Prostate gland (tissue), 2 donors: ENCODE measurements at regions not wholly inside any gene's neighbourhood (a gene's known extent, or its start where the extent isn't known, plus 50 kb on each side); places are given as distances from the start of the nearest gene placed in this dataset.

Experiments
- DNase-seq: peaks from one replicate; pipeline ENCODE4 v3.0.0-alpha.2; 2019; ENCODE audit warnings: low spot score
- H3K27ac ChIP-seq, 2 donors: fragments of 200-600 bp; sonication (generic); 2 replicates each; pipeline ENCODE4 v1.5.1; 2017 to 2019
- H3K27me3 ChIP-seq: fragments of 200-600 bp; sonication (generic); replicated peaks from 2 replicates; pipeline ENCODE4 v1.5.1; 2019; ENCODE audit not compliant: insufficient read depth
- H3K36me3 ChIP-seq, 2 donors: fragments of 200-600 bp; sonication (generic); 1 replicate in 1 of 2; 2 replicates in 1 of 2; pipeline versions ENCODE4 v1.5.1 to v1.8.1; 2017 to 2019
- H3K4me1 ChIP-seq: fragments of 200-600 bp; sonication (generic); replicated peaks from 2 replicates; pipeline ENCODE4 v1.5.1; 2019
- H3K4me3 ChIP-seq, 2 donors: fragments of 200-600 bp; sonication (generic); 2 replicates each; pipeline ENCODE4 v1.5.1; 2017 to 2019
- H3K9me3 ChIP-seq: fragments of 200-600 bp; sonication (generic); 2 replicates; pipeline ENCODE4 v1.5.1; 2017
- POLR2A ChIP-seq: fragments of 450-650 bp; IDR thresholded peaks from one replicate; pipeline ENCODE4 v1.6.1; 2016; ENCODE audit warnings: antibody characterized with exemption, mild to moderate bottlenecking
- POLR2AphosphoS5 ChIP-seq: sonication (generic); formaldehyde crosslinking; IDR thresholded peaks from one replicate; pipeline ENCODE4 v1.6.1; 2017; ENCODE audit warnings: antibody characterized with exemption
- WGBS: methylation state at CpG from one replicate; pipeline ENCODE4 v1.1.5; 2018; 5-methylcytosine and 5-hydroxymethylcytosine counted together
- intact Hi-C: fragments of 100-400 bp; cut with DNase I; formaldehyde crosslinking; loops from one replicate; pipeline ENCODE4 v1.14.2; 2022
- TF ChIP-seq, protein P1 (sequence below), 4 experiments: fragments of 200-600 bp in 2 of 4; fragments of 450-650 bp in 2 of 4; sonication (generic) in 2 of 4; IDR thresholded peaks; 1 replicate in 3 of 4; 2 replicates in 1 of 4; pipeline ENCODE4 v1.5.1; 2016 to 2019; ENCODE audit warnings: antibody characterized with exemption in 4 of 4, mild to moderate bottlenecking in 2 of 4, moderate library complexity in 2 of 4

DNA sequence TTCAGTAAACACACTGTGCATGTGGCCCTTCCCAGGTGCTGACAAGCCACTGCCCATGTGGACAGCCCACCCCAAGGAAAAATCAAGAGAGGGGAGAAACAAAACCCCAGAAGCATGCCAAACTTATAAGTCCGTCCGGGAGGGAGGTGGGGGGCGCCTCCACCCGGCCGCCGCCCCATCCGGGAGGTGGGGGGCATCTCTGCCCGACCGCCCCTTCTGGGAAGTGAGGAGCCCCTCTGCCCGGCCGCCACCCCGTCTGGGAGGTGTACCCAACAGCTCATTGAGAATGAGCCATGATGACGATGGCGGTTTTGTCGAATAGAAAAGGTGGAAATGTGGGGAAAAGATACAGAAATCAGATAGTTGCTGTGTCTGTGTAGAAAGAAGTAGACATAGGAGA lies 53.8 kb upstream of the C2CD4B start:
- Histone ChIP-seq H3K4me1 (no peaks in the 10 kb centered on the region), H3K27me3 (no peaks in the 10 kb centered on the region), H3K4me3 (no peak overlapping the region), H3K9me3 (no peaks in the 10 kb centered on the region), H3K27ac (no peak overlapping the region), H3K36me3 (no peaks in the 10 kb centered on the region)
- no peak for DNase-seq
- WGBS: 97% methylated on average over 15 of the region's 15 CpGs
- intact Hi-C loops: no loop called here
- TF ChIP-seq, protein P1, sequence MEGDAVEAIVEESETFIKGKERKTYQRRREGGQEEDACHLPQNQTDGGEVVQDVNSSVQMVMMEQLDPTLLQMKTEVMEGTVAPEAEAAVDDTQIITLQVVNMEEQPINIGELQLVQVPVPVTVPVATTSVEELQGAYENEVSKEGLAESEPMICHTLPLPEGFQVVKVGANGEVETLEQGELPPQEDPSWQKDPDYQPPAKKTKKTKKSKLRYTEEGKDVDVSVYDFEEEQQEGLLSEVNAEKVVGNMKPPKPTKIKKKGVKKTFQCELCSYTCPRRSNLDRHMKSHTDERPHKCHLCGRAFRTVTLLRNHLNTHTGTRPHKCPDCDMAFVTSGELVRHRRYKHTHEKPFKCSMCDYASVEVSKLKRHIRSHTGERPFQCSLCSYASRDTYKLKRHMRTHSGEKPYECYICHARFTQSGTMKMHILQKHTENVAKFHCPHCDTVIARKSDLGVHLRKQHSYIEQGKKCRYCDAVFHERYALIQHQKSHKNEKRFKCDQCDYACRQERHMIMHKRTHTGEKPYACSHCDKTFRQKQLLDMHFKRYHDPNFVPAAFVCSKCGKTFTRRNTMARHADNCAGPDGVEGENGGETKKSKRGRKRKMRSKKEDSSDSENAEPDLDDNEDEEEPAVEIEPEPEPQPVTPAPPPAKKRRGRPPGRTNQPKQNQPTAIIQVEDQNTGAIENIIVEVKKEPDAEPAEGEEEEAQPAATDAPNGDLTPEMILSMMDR (IDR thresholded peaks at IDR 0.05): no peak
- no peak for TF ChIP-seq POLR2AphosphoS5
- TF ChIP-seq POLR2A: no peak

DNA sequence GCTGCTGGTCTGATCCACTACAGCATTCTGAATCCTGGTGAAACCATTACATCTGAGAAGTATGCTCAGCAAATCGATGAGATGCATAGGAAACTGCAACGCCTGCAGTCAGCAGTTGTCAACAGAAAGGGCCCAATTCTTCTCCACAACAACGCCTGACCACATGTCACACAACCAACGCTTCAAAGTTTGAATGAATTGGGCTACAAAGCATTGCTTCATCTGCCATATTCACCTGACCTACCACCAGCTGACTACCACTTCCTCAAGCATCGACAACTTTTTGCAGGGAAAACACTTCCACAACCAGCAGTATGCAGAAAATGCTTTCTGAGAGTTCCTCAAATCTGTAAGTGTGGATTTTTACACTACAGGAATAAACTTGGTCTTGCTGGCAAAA lies 54.7 kb upstream of the C2CD4B start:
- WGBS: 90% methylated on average over 5 of the region's 5 CpGs
- DNase-seq: no peak
- no peak for TF ChIP-seq POLR2A
- intact Hi-C loops: no loop called here
- Histone ChIP-seq H3K27ac (no peak overlapping the region), H3K36me3 (no peaks in the 10 kb centered on the region), H3K9me3 (no peaks in the 10 kb centered on the region), H3K4me1 (no peaks in the 10 kb centered on the region), H3K27me3 (no peaks in the 10 kb centered on the region), H3K4me3 (no peak overlapping the region)

DNA sequence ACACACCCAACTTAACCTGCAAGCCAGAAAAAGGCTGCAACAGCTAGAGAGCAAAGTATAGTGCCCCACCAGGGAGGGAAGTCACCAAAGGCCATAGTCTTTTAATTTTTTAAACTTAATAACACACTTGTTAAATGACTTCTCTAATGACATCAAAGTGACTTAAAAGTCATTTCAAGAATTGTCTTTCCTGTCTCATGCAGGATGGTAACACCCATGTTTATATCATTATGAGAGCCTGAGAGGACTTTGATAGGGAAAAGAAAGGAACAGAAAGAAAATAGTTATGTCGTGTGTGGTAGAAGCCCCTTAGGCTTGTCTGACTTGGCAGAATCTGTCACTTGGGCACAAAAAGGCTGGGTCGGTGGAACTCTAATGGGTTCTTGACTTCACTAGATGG lies 57.9 kb upstream of the C2CD4B start:
- TF ChIP-seq, protein P1 (IDR thresholded peaks at IDR 0.05): no peak
- no peak for TF ChIP-seq POLR2A
- no peak for TF ChIP-seq POLR2AphosphoS5
- H3K27ac ChIP-seq: no peak overlapping the region
- no peaks in the 10 kb centered on the region for H3K4me1 ChIP-seq
- intact Hi-C loops: no loop called here
- no peaks in the 10 kb centered on the region for H3K9me3 ChIP-seq
- no peaks in the 10 kb centered on the region for H3K27me3 ChIP-seq
- H3K4me3 ChIP-seq: no peak overlapping the region
- WGBS: 72% methylated on average over 2 of the region's 2 CpGs
- no peaks in the 10 kb centered on the region for H3K36me3 ChIP-seq
- DNase-seq: no peak

DNA sequence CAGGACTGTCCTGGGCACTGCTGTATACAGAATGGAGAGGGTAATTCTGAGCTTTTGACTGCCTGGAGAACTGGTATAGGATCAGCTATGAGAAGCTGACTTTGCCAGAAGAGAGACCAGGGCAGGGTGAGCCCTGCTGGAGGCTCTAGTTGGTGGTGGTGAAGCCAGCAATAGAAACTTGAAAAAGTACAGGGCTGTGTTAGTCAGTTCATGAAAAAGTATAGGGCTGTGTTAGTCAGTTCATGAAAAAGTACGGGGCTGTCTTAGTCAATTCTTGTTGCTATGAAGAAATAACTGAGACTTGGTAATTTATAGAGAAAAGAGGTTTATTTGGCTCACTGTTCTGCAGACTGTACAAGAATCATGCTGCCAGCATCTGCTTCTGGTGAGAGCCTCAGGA lies 63.5 kb upstream of the C2CD4B start:
- DNase-seq: no peak

DNA sequence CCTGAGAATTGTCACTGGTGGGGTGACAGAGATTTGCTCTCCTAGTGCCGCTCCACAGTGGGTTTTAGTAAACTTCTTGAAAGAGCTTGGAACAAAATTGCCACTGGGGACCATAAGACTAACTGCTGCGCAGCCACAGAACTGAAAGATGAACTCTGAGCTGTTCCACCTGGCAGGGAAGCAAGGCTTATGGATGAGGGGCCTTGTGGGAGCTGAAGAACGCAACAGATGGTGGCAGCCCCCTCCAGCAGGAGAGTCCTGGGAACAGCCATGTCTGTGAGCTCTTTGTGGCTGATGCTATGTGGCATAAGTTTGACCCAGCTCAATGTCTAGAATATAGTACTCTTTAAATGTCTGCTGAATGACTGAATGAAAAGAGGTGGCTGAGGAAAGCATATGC lies 66.8 kb upstream of the C2CD4B start:
- H3K4me1 ChIP-seq: no peaks in the 10 kb centered on the region
- DNase-seq: no peak
- TF ChIP-seq POLR2A (no peak), POLR2AphosphoS5 (no peak)
- TF ChIP-seq, protein P1 (IDR thresholded peaks at IDR 0.05): no peak
- no peaks in the 10 kb centered on the region for H3K9me3 ChIP-seq
- H3K36me3 ChIP-seq: no peaks in the 10 kb centered on the region
- WGBS: 58% methylated on average over 3 of the region's 3 CpGs
- H3K4me3 ChIP-seq: no peak overlapping the region
- no peak overlapping the region for H3K27ac ChIP-seq
- no peaks in the 10 kb centered on the region for H3K27me3 ChIP-seq
- intact Hi-C loops: no loop called here

More for the DNA sequence above, 63.5 kb upstream of the C2CD4B start:
- Histone ChIP-seq H3K4me3 (no peak overlapping the region), H3K27ac (no peak overlapping the region), H3K27me3 (no peaks in the 10 kb centered on the region), H3K36me3 (no peaks in the 10 kb centered on the region), H3K9me3 (no peaks in the 10 kb centered on the region), H3K4me1 (no peaks in the 10 kb centered on the region)
- intact Hi-C loops: no loop called here
- 100% methylated on average over 1 of the region's 1 CpG for WGBS
- TF ChIP-seq, protein P1 (IDR thresholded peaks at IDR 0.05): no peak
- TF ChIP-seq POLR2A (no peak), POLR2AphosphoS5 (no peak)
